ENCODE measurements at regions not wholly inside any gene's neighbourhood (a gene's known extent, or its start where the extent isn't known, plus 50 kb on each side); places are given as distances from the start of the nearest gene placed in this dataset.

DNA sequence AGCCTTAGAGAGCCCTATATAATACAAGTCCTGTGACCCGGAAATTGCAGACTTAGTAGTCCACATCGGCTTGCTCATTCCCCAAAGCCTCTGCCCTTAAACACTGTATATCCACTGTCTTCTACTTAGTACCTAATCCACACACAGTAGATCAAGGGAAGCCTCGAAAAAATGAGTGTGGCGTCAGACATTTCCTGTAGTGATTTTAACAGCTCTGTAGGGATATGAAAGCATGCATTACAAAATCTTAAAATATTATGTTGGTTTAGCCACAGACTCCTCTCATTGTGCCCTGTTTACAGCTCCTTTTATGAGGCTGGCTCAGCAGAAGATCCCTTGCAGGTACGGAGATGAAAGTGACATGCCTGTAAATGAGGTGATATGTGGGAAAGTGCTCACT, 416.3 kb downstream of the LIG4 start:
- H3K27ac ChIP-seq (ENCODE audit: insufficient read length, low read depth, low read length) = no peak overlapping the region
- no peak overlapping the region for H3K14ac ChIP-seq (ENCODE audit: insufficient read depth, low read length)
- H3K4ac ChIP-seq (ENCODE audit: low read depth, low read length) = no peak overlapping the region
- H3T11ph ChIP-seq (ENCODE audit: low read length) = no peak overlapping the region
- H3K18ac ChIP-seq (ENCODE audit: insufficient read length, low read depth, low read length) = no peak overlapping the region
- WGBS (ENCODE audit: extremely low coverage, insufficient read length, low lambda C conversion rate) = no CpG with 5 or more reads among the region's 5 CpGs
- no peak overlapping the region for H2BK12ac ChIP-seq (ENCODE audit: insufficient read length, low read depth, low read length)
- no peaks in the 10 kb centered on the region for H3K23me2 ChIP-seq (ENCODE audit: insufficient read length, low read depth, low read length, poor library complexity, severe bottlenecking)
- H3K23ac ChIP-seq (ENCODE audit: insufficient read length, low read depth, low read length) = no peak overlapping the region
- H4K5ac ChIP-seq (ENCODE audit: insufficient read length, low read depth, low read length) = no peak overlapping the region
- no peaks in the 10 kb centered on the region for H3K79me1 ChIP-seq (ENCODE audit: insufficient read depth, low read depth, low read length, poor library complexity, severe bottlenecking)
- H3K9me3 Mint-ChIP-seq = no peaks in the 10 kb centered on the region
- H2BK120ac ChIP-seq (ENCODE audit: low read depth, low read length, poor library complexity, severe bottlenecking) = no peak overlapping the region
- no peak overlapping the region for H2BK15ac ChIP-seq (ENCODE audit: low read depth, low read length)
- TF ChIP-seq, protein P1, sequence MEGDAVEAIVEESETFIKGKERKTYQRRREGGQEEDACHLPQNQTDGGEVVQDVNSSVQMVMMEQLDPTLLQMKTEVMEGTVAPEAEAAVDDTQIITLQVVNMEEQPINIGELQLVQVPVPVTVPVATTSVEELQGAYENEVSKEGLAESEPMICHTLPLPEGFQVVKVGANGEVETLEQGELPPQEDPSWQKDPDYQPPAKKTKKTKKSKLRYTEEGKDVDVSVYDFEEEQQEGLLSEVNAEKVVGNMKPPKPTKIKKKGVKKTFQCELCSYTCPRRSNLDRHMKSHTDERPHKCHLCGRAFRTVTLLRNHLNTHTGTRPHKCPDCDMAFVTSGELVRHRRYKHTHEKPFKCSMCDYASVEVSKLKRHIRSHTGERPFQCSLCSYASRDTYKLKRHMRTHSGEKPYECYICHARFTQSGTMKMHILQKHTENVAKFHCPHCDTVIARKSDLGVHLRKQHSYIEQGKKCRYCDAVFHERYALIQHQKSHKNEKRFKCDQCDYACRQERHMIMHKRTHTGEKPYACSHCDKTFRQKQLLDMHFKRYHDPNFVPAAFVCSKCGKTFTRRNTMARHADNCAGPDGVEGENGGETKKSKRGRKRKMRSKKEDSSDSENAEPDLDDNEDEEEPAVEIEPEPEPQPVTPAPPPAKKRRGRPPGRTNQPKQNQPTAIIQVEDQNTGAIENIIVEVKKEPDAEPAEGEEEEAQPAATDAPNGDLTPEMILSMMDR (conservative IDR thresholded peaks at IDR 0.05) = no peak
- DNase-seq = no peak
- no peak overlapping the region for H3K27ac Mint-ChIP-seq
- H3K4me1 Mint-ChIP-seq = peaks cover 11 to 22% of the 10 kb centered on the region in 2 experiments
- no peak overlapping the region for H3K9ac ChIP-seq (ENCODE audit: extremely low read depth, insufficient read length, low read length)
- H3K56ac ChIP-seq (ENCODE audit: insufficient read length, low read depth, low read length) = no peak overlapping the region
- no peak overlapping the region for H3K4me2 ChIP-seq (ENCODE audit: insufficient read depth, insufficient read length, low read length)
- no peak overlapping the region for H2BK20ac ChIP-seq (ENCODE audit: low read depth, low read length, poor library complexity, severe bottlenecking)
- no peaks in the 10 kb centered on the region for H4K20me1 ChIP-seq (ENCODE audit: control insufficient read depth, insufficient read depth, insufficient read length)
- no peak overlapping the region for H3K4me3 Mint-ChIP-seq
- no peaks in the 10 kb centered on the region for H3K79me2 ChIP-seq (ENCODE audit: insufficient read depth, low read length)
- H3K9me3 ChIP-seq (ENCODE audit: control insufficient read depth, low read depth, low read length) = no peaks in the 10 kb centered on the region
- no peaks in the 10 kb centered on the region for H3K27me3 Mint-ChIP-seq (ENCODE audit: low read depth)
- H4K8ac ChIP-seq (replicated peaks; ENCODE audit: insufficient read length, low read depth, low read length) = no peak overlapping the region
- no peak overlapping the region for H2AK5ac ChIP-seq (ENCODE audit: insufficient read length, low read length)
- peaks cover 2% of the 10 kb centered on the region; the same call in 1 of the 2 replicates for H3K4me1 ChIP-seq (ENCODE audit: insufficient read depth, low read length)
- no peak overlapping the region for H2BK5ac ChIP-seq (ENCODE audit: insufficient read length, low read length)
- no peaks in the 10 kb centered on the region for H3K36me3 Mint-ChIP-seq (ENCODE audit: insufficient read depth in 1 of 3, low read depth in 3 of 3)
- no peak overlapping the region for H2AFZ ChIP-seq (ENCODE audit: low read length)
- no peak overlapping the region for H4K91ac ChIP-seq (ENCODE audit: insufficient read length, low read depth, low read length)
- no peaks in the 10 kb centered on the region for H3K27me3 ChIP-seq (ENCODE audit: insufficient read depth, low read length)

Measured in H9 (cell line).